HCEC 1CT (cell line): ENCODE measurements at regions not wholly inside any gene's neighbourhood (a gene's known extent, or its start where the extent isn't known, plus 50 kb on each side); places are given as distances from the start of the nearest gene placed in this dataset.

ENCODE experiments used
- DNase-seq: peaks from one replicate; pipeline ENCODE4 v3.0.0-alpha.2; 2017

DNA sequence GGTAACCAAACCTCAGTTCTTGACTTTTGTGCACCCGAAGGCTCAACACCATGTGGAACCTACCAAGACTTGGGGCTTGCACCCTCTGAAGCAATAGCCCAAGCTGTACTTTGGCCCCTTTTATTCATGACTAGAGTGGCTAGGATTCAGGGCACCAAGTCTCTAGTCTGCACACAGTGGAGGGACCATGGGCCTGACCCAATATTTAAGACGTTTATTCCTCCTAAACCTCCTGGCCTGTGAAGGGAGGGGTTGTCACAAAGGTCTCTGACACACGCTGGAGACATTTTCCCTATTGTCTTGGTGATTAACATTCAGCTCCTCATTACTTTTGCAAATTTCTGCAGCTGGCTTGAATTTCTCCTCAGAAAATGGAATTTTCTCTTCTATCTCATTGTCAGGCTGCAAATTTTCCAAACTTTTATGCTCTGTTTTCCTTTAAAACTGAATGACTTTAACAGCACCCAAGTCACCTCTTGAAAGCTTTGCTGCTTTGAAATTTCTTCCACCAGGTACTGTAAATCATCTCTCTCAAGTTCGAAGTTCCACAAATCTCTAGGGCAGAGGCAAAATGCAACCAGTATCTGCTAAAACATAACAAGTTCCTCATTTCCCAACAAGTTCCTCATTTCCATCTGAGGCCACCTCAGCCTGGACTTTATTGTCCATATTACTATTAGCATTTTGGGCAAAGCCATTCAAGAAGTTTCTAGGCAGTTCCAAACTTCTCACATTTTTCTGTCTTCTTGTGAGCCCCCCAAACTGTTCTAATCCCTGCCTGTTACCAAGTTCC is 481.4 kb upstream of the BTBD3 start:
- no peak for DNase-seq

DNA sequence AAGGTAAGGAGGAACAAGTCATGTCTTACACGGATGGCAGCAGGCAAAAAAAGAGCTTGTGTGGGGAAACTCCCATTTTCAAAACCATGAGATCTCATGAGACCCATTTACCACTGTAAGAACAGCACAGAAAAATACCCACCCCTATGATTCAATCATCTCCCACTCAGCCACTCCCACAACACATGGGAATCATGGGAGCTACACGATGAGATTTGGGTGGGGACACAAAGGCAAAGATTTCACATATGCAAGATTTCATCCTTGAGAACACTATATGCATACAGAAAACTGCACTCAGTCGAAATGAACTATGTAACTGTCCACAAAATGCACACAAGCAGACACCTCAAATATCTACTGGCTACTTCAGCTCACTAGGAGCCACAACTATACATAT is 480.6 kb upstream of the BTBD3 start:
- DNase-seq = no peak

DNA sequence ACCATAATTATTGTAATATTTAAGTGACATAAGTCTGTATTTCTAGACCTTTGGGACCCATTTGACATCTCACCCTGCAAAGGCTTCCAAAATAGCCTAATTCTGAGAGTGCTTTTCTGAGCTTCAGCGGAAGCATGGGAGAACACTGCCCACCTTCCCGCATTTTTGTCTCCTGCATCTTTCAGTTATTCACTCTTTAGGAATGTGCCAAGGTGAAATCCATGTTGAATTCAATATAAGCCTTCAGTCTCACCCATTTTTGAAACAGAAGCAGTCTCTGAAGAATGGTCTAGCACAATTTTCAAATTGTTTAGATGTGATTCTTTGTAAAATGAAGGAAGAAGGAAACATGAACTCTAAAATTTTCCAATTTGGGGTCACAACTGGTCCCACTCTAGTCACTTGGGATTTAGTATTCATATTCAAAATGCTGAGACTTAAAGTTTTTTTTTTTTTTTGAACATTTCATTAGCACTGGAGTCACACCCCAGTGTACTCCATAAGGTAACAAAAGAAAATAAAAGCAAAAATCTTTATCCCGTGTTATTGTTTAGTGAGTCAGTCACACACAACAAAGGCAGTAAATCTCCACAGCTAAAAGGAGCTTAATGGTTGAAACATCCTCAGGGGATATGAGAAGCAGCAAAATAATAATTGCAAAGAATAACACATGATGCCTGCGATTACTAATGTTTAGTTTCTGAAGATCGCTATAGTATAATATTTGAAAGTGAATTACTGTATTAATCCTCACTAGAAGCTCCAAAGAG is 479.9 kb upstream of the BTBD3 start:
- no peak for DNase-seq

DNA sequence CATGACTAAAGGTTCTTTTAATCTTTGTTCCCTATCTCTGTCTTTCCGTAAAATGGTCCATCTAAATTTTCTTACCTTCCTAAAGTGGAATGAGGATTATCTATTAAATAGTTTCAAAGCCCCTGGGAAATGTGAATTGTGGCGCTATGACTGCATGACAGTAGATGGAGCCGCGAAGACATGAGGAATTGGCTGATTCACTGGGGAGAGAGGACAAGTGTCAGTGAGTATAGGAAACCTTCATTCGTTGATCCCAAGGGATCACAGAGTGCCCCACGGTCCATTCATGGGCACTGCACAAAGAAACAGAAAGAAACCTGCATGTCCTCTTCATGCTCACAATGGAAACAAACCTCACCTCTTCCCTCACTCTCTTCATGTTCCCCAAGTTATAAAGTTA is 479.3 kb upstream of the BTBD3 start:
- no peak for DNase-seq

DNA sequence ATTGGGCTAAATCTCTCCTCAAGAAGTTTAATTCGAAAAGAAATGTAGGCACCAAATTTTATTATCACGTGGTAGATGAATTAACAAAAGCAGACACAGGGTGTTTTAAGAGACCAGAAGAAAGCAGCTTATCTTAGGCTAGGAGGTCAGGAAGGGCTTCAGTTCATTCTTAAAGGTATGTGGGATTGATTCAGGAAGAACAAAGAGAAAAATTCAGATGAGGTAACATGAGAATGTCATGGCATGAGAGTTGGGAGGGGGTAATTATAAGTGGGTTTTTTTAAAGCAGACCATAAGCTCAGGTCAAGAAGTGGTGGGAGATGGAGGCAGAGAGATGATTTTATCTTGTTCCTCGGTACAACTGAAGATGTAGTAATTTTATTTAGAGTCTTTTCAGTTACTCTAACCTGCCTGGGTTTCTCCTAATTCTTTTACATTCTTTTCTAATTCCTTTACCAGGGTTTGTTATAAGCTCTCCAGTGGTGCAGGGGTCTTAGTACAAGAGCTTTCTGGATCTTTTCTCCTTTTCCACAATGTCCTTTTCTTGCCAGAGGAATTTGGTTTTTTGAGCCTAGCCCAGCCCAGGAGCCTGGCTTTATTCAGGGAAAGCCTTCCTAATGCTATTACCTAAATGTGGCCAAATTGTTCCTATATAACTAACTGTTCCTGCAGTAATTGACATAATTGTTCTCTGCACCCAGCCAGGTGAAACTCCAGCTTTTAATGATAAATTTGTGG is 474.1 kb upstream of the BTBD3 start:
- DNase-seq = no peak

DNA sequence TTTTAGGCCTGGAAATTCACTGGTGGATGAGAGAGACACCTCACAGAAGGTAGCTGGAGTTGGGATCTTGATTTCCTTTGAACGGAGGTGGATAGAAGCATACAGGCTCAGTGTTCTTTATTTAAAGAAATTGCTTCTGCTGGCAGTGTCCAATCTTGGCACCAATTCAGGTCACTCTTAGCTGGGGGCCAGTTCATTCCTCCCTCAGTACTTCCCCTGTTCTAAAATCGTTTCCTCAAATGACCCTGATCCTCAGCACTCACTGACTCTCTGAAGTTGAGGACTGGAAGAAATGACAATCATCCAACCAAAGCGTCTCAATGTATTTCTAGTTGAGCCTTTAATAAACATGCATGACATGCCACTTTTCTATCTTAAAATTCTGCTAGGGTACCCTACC is 472.5 kb upstream of the BTBD3 start:
- no peak for DNase-seq

DNA sequence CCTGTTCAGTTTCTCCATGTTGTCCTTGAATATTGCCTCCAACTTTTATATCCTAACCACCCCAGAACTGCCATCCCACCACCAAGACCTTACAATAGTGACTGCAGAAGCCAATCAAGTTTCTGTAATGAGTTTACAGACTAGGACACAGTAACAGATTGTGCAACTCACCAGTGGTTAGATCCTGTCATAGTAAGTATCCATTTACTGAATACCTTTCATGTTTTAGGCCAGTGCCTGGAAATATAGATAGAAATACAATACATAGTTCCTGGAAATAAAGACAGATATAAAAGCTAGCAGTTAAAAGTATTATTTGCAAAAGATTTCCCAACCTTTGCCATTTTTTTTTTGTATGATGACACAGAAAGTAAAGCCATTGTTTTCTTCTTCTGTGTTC is 471.8 kb upstream of the BTBD3 start:
- no peak for DNase-seq

DNA sequence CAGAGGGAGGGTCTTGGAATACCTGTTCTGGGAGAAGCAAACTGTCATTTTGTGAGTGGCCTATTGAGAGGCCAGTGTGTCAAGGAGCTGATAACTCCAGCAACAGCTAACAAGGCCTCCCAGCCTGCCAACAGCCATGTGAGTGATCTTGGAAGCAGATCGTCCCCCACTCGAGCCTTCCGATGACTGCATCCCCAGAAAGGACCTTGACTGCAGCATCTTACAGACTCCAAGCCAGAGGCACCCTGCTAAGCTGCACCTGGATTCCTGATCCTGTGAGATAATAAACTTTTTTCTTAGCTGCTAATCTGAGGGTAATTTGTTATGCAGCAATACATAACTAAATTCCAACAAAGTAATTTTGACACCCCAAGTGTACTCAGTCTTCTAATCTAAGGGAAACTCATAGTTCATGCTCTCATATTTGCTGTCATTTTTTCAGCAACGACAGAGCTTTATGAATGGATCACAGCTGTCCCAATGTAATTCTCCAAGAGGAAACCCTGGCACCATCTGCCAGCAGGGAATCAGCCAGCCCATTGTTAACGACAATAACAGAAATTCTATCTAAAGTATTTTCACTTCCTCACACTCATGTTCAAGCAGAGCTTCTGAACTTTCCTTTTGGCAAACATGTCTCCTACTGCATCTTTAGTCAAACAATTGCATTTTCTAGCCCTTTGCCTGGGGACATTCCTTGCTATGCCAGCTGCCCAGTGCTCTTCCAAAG is 470.2 kb upstream of the BTBD3 start:
- no peak for DNase-seq

DNA sequence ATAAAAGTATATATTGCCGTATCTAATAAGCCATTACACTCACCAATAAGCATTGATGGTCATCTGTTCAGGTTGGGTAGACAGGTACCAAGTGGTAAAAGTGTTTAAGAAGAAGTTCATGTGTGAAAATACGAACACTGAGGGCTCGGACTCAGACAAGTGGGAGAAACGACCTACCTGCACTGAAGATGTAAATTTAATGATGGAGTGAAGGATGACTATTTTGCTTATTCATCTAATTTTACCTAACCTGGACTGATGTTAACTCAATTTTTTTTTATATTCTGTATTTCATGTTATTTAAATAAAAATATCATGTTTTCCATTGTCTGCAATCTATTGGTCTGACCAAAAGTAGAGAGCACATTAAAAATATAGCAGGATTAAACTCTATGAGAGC is 469.1 kb upstream of the BTBD3 start:
- no peak for DNase-seq

DNA sequence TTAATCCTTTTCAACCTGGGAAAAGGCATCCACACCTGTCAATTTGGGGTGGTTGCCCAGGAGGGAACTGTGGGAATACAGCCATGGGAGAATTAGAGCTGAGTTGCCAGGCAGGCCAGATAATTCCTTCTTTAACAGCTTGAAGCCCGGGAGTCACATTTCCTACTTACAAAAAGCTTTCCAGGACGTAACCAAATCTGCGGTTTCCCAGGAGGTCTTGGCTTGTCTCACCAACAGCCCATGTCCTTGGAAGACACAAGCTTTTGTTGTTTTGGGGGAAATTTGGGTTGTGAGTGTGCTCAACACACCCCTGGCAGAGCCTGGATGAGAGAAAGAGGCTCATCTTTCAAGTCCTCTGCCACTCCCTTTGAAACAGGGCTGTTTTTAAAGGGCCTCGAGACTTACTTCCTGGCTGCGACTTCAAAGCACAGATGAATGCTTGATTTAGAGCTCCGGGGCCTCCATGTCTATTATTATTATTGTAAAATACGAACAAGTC is 465.9 kb upstream of the BTBD3 start:
- peak; percentile 1 for DNase-seq

DNA sequence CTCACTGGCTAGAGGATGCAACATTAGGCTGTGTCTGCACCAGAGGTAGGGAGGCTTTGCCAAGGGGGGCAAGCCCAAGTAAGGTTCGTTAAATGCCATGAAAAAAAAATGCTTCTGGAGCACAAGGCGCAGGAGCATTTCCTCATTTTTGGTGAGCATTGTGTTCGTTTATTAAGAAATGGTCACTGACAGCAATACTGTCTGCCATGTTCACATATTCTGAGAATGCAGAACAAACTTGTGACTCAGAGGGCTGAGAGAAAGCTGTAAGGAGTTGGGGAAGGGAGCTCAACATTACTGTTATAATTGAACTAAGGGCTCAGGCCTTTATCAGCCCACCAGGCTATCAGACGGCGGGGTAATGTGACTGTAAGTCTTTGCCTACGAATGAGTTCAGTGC is 465.4 kb upstream of the BTBD3 start:
- no peak for DNase-seq

DNA sequence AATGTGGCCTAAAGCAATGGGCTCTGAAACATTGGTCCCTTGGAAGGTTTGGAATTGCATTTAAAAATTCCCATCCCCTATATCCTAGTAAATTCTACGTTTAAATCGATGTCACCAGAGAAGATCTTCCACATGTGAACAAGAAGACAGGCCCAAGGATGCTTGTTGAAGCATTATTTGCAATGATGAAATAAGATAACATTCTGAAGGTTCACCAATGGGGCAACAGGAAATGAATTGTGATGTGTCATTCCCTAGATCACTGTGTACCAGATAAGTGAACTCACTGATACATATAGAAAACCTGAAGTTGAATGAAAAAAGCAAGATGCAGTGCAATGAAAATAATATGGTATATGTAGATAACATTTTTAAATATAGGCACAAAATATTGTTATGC is 464.3 kb upstream of the BTBD3 start:
- DNase-seq = peak; percentile 37

DNA sequence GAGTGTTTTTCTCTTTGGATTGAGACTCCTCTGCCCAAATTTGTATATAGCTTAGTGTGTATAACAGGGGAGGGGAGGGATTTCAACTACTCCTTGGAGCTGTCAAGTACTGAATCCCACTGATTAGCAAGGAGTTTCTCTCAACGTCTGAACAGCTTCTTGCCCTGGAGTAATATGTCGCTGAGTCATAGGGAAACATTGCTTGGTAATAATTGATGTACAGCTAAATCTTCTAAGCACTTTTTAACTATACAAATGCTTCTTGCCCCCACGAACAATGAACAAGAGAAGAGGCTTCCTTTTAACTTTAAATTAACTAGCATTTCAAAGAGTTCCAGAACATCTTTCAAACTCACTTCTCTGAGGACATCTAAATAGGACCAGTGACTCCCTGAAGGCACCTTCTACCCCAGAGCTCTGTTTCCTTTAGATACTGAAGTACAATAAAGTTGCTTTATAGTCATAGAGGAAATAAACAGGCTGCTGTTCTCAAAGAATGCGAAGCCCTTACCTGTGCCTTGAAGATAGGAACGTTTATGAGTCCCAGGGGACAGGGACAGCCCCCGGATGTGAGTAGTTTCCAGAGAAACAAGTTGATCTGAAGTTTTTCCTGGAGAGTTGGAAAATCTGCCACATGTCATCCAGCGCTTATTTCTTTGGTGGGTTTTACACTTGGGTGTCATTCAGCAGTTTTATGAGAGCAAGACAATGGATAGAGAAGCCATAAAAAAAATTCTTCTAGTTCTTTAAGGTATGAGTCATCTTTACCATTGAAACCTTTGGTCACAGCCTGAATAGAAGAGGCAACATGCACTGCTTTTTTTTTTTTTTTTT is 462.5 kb upstream of the BTBD3 start:
- peak; percentile 35 for DNase-seq

DNA sequence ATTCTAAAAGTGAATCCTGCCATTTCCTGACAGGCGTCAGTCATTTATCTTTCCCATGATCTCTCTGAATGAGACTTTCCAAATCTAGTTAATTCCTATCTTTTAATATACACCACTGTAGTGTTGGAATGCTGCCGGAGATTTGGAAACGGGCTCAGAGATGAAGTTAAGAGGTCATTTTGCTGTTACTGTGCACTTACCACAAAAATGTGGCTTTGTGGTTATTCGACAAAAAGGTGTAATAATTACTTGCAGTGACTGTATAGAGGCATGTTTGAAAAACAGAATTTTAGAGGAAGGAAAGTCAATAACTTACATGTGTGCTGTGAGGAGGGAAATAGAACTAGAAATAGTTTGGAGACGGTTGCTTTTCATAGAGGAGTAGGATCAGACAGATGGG is 460.2 kb upstream of the BTBD3 start:
- DNase-seq = no peak

DNA sequence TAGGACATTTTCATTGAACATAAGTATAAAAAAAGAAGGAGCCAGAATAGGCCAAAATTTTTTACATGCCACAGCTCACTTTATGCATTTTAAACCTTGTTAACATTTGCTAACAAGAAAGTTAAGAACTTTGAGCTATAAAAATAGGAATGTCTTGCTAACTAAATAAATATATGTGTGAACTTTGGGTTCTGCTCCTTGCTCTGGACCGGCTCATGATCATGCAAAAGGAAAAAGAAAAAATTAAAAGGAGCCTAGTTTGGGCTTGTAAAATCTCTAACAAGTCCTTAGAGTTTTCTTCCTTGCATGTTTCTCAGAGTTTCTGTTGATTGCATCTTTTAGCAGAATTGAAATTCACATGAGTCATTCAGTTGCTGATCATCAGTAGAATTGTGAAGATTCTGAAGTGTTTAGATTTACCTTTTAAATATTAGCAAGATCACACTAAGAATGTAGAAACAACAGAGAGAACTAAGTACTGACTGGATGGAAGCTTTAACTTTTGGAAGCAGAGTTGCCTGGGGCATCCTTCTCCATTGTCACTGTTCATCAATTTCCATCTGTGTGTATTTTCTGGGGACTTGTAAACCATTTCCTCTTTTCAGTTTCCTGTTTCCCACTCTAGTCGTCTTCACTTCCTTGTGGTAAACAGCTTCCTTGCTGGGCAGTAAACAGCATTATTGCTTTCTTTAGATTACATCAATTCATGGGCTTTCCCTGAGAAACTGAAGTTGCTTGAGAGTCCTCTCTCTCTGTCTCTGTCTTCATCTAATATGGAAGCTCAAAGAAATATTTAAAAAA is 458.4 kb upstream of the BTBD3 start:
- no peak for DNase-seq

DNA sequence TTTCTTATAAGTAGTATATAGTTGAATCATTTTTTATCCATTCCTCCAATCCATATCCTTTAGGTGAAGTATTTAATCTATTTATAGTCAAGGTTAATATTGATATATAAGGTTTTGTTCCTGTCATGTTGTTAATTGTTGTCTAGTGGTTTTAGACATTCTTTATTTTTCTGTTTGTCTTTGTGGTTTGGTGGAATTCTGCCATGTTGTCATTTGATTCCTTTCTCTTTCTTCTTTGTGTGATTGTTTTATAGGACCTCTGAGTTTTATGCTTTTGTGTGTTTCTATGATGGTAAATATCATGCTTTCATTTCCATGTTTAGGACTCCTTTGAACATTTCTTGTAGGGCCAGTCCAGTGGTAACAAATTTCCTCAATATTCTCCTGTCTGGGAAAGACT is 450.3 kb upstream of the BTBD3 start:
- DNase-seq = no peak

DNA sequence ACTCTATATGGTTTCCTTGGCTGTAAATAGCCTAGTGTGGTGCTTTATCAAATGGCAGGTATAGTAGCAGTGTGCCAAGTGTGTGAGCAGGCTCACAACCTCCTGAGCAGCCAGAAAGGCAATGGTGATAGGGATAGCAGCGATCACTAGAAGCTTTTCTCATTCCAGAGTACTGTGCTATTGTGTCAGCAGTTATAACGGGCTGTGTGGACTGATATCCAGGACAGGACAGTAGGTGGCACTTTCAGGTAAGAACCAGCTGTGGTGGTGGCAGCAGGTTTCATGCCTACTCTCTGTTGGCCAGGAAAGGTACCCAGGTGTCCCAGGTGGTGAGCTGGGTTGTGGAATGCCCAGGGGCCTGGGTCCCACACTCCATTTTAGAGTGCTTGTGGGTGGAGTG is 448.8 kb upstream of the BTBD3 start:
- DNase-seq = no peak

DNA sequence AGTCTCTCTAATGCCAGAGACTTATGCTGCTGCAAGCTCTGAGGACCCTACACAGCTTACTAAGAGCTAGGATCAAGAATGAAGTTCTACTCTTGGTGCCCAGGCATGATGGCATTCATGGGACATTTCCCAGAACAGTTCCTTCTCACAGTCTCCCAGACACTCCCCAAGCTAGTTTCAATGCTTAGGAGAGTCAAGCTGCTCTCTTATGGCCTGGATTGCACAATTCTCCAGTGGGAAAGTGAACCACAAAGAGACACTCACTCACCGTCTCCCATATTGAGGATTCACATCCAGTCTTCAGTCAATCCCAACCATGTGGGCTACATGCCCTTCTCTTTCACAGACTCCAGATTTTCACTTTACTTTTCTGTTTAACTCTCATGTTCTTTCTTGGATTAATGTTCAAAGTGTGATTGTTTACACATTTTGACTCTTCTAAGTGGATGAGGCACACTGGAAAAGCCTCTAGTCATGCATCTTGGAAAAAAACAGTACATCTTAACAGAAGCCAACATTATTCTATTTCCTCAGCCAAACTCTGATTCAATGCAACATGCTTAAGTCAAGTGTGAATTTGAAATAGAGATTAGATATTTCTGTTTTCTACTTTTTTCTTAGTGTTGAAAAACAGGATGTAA is 447.8 kb upstream of the BTBD3 start:
- no peak for DNase-seq

DNA sequence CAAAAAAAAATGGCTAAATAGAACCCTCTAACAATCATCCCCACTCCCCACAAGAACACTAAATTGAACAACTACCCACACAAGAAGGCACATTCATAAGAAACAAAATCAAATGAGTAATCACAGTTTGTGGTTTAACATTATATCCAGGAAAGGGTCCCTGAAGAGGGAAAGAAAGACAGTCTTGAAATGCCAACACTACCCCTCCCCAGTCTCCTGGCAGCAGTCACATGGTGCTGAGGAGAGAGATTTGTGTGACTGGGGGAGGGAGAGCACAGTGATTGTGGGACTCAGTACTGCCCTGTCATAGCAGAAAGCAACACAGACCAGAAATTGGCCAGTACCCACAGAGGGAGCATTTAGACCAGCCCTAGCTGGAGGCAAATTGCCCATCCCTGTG is 443.7 kb upstream of the BTBD3 start:
- no peak for DNase-seq

DNA sequence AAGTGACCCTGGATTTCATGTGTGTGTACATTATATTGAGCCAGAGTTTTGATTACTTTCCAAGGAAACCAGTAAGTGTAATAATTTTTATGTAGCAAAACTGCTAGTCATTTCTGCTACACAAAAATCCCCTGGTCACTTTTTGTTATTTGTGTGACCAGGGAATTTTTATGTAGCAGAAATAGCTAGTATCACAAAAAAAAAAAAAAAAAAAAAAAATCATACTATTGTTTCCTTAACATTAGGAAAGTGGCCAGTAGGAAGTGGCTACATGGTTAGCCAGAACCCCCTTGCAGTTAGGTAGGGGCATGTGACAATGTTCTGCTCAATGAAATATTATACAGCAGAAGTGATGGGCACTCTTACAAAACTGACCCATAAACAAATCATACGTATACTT is 434.0 kb upstream of the BTBD3 start:
- DNase-seq = no peak

DNA sequence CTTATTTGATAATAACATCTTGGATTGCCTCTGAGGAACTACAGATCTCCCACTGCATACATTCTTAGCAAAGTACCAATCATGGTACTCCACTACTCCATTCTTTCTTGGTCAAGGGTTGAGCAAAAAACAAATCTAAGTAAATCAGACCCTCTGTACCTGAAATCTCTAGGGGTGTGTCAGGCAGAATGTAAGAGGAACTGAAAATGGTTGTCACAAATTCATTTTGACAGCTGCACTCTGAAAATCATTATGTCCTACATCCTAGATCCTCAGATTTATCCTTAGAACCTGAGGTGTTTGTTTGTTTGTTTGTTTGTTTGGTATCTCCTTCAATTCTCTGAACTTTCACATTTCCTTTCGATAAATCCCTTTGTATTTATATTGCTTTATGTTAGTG is 433.2 kb upstream of the BTBD3 start:
- DNase-seq = no peak
